HEK293 (cell line): ENCODE measurements at regions not wholly inside any gene's neighbourhood (a gene's known extent, or its start where the extent isn't known, plus 50 kb on each side); places are given as distances from the start of the nearest gene placed in this dataset.

Source experiments
- CTCF ChIA-PET: fragments of 350-600 bp; formaldehyde crosslinking; extraction: SDS; loops from one replicate; lab custom pipeline; 2021; ENCODE audit warnings: antibody characterized with exemption; lab: Yijun Ruan, JAX
- POLR2A ChIA-PET: fragments of 300-600 bp; formaldehyde crosslinking; extraction: SDS; loops from one replicate; lab custom pipeline; 2020; ENCODE audit warnings: antibody characterized with exemption, inconsistent platforms; lab: Yijun Ruan, JAX
- H3K27ac ChIP-seq: fragments of 200-500 bp; sonication (Bioruptor generic); 2 replicates; pipeline ENCODE4 v1.5.1; 2014; ENCODE audit warnings: low read depth, low read length, control low read depth, inconsistent platforms; ENCODE audit errors: extremely low read depth
- H3K36me3 ChIP-seq, 2 experiments: fragments of 200-500 bp in 1 of 2; sonication (Bioruptor generic) in 1 of 2; 1 replicate in 1 of 2; 2 replicates in 1 of 2; pipeline ENCODE4 v1.5.1; 2014 to 2017; ENCODE audit warnings: inconsistent platforms in 2 of 2, low read length in 2 of 2; ENCODE audit not compliant: control insufficient read depth in 2 of 2, insufficient read depth in 1 of 2
- H3K4me1 ChIP-seq: fragments of 200-500 bp; sonication (Bioruptor generic); 2 replicates; pipeline ENCODE4 v1.5.1; 2014; ENCODE audit warnings: mild to moderate bottlenecking, low read length, inconsistent platforms; ENCODE audit not compliant: control insufficient read depth, insufficient read depth
- H3K4me3 ChIP-seq: 2 replicates; pipeline ENCODE4 v1.5.1; 2011; ENCODE audit warnings: low read depth, mild to moderate bottlenecking, control low read depth, low read length, moderate library complexity
- H3K9me3 ChIP-seq: fragments of 200-500 bp; sonication (Bioruptor generic); 2 replicates; pipeline ENCODE4 v1.5.1; 2014; ENCODE audit warnings: low read depth, low read length, inconsistent platforms; ENCODE audit not compliant: control insufficient read depth, insufficient read depth
- CTCF ChIP-seq: fragments of 450-650 bp; formaldehyde crosslinking; IDR thresholded peaks from 2 replicates; pipeline ENCODE4 v1.5.1; 2016; ENCODE audit warnings: missing biosample characterization, missing genetic modification characterization
- HIC1 ChIP-seq: fragments of 450-650 bp; formaldehyde crosslinking; IDR thresholded peaks from 2 replicates; pipeline ENCODE4 v1.5.1; 2016; ENCODE audit warnings: missing biosample characterization, missing genetic modification characterization
- PRDM4 ChIP-seq: fragments of 450-650 bp; formaldehyde crosslinking; IDR thresholded peaks from 2 replicates; pipeline ENCODE4 v1.5.1; 2017; ENCODE audit warnings: missing biosample characterization, missing genetic modification characterization
- SP3 ChIP-seq: fragments of 450-650 bp; formaldehyde crosslinking; IDR thresholded peaks from 2 replicates; pipeline ENCODE4 v1.5.1; 2016; ENCODE audit warnings: missing biosample characterization, missing genetic modification characterization
- ZBTB17 ChIP-seq: fragments of 450-650 bp; formaldehyde crosslinking; IDR thresholded peaks from 2 replicates; pipeline ENCODE4 v1.5.1; 2016; ENCODE audit warnings: missing biosample characterization, missing genetic modification characterization
- ZBTB48 ChIP-seq: fragments of 450-650 bp; formaldehyde crosslinking; IDR thresholded peaks from 2 replicates; pipeline ENCODE4 v1.5.1; 2016; ENCODE audit warnings: missing biosample characterization, missing genetic modification characterization
- ZFHX2 ChIP-seq: fragments of 450-650 bp; formaldehyde crosslinking; conservative IDR thresholded peaks from 2 replicates; pipeline ENCODE4 v1.5.1; 2016; ENCODE audit warnings: missing biosample characterization, missing genetic modification characterization
- ZNF155 ChIP-seq: fragments of 450-650 bp; formaldehyde crosslinking; IDR thresholded peaks from 2 replicates; pipeline ENCODE4 v1.5.1; 2016; ENCODE audit warnings: missing biosample characterization, missing genetic modification characterization
- ZNF23 ChIP-seq: fragments of 450-650 bp; formaldehyde crosslinking; IDR thresholded peaks from 2 replicates; pipeline ENCODE4 v1.5.1; 2016; ENCODE audit warnings: missing biosample characterization, missing genetic modification characterization, borderline replicate concordance
- ZNF266 ChIP-seq: fragments of 450-650 bp; formaldehyde crosslinking; IDR thresholded peaks from 2 replicates; pipeline ENCODE4 v1.5.1; 2016; ENCODE audit warnings: missing biosample characterization, missing genetic modification characterization, low read depth
- ZNF530 ChIP-seq: fragments of 450-650 bp; formaldehyde crosslinking; IDR thresholded peaks from 2 replicates; pipeline ENCODE4 v1.5.1; 2016; ENCODE audit warnings: low read depth, missing biosample characterization, missing genetic modification characterization
- ZNF549 ChIP-seq: fragments of 450-650 bp; IDR thresholded peaks from 2 replicates; pipeline ENCODE4 v1.5.1; 2018; ENCODE audit warnings: missing biosample characterization, missing genetic modification characterization, mild to moderate bottlenecking, inconsistent platforms, moderate library complexity
- ZNF623 ChIP-seq: fragments of 450-650 bp; formaldehyde crosslinking; IDR thresholded peaks from 2 replicates; pipeline ENCODE4 v1.5.1; 2016; ENCODE audit warnings: missing biosample characterization, missing genetic modification characterization
- ZNF626 ChIP-seq: fragments of 450-650 bp; sonication (Bioruptor Pico); formaldehyde crosslinking; IDR thresholded peaks from 2 replicates; pipeline ENCODE4 v1.5.1; 2018; ENCODE audit warnings: missing biosample characterization, missing genetic modification characterization, inconsistent platforms
- ZNF658 ChIP-seq: fragments of 450-650 bp; formaldehyde crosslinking; IDR thresholded peaks from 2 replicates; pipeline ENCODE4; 2016; ENCODE audit warnings: missing biosample characterization, missing genetic modification characterization
- ZNF704 ChIP-seq: fragments of 450-650 bp; formaldehyde crosslinking; IDR thresholded peaks from 2 replicates; pipeline ENCODE4 v1.5.1; 2016; ENCODE audit warnings: missing biosample characterization, missing genetic modification characterization

- CTCF ChIA-PET = no interaction called here
- no peak for TF ChIP-seq HIC1
- no peak for TF ChIP-seq ZNF266 (tag by site-specific recombination)
- Histone ChIP-seq H3K9me3 (no peaks in the 10 kb centered on the region), H3K4me1 (no peaks in the 10 kb centered on the region), H3K27ac (no peak overlapping the region), H3K4me3 (no peak overlapping the region), H3K36me3 (no peaks in the 10 kb centered on the region)
- POLR2A ChIA-PET = no interaction called here
Measured at GRCh38 chr10:83849150-83849549, 290.2 kb upstream of the GHITM start.

GRCh38 chr10:83852146-83852545, 287.2 kb upstream of the GHITM start:
- Histone ChIP-seq H3K36me3 (no peaks in the 10 kb centered on the region), H3K4me3 (no peak overlapping the region), H3K9me3 (no peaks in the 10 kb centered on the region), H3K4me1 (no peaks in the 10 kb centered on the region), H3K27ac (no peak overlapping the region)
- POLR2A ChIA-PET = no interaction called here
- CTCF ChIA-PET = interaction anchor here (1.2 kb wide), 1 partner anchor 19 kb away, joined by 4 read pairs; no protein-coding TSS in a partner anchor
- TF ChIP-seq ZNF266 (tag by site-specific recombination) (no peak), ZNF626 (no peak)

GRCh38 chr10:83862723-83863122, 276.6 kb upstream of the GHITM start:
- ChIA-PET POLR2A (no interaction called here), CTCF (interaction anchor here (1.2 kb wide), 1 partner anchor 12 kb away, joined by 3 read pairs; no protein-coding TSS in a partner anchor)
- H3K4me1 ChIP-seq = no peaks in the 10 kb centered on the region
- no peak for TF ChIP-seq ZNF623 (tag by site-specific recombination)
- no peak for TF ChIP-seq ZBTB17 (tag by site-specific recombination)
- no peak for TF ChIP-seq ZNF704 (tag by site-specific recombination)
- TF ChIP-seq ZBTB48 (tag by site-specific recombination) = no peak
- TF ChIP-seq CTCF = no peak
- TF ChIP-seq ZNF658 (tag by site-specific recombination) = no peak
- no peak for TF ChIP-seq PRDM4 (tag by site-specific recombination)
- no peak for TF ChIP-seq ZNF23 (tag by site-specific recombination)
- no peak for TF ChIP-seq ZNF530 (tag by site-specific recombination)
- TF ChIP-seq SP3 (tag by site-specific recombination) = no peak
- TF ChIP-seq ZNF155 = no peak
- TF ChIP-seq ZFHX2 (tag by site-specific recombination) = no peak
- TF ChIP-seq ZNF549 = no peak
- no peak overlapping the region for H3K4me3 ChIP-seq
- H3K27ac ChIP-seq = no peak overlapping the region
- no peaks in the 10 kb centered on the region for H3K36me3 ChIP-seq
- H3K9me3 ChIP-seq = no peaks in the 10 kb centered on the region
